Nucleus accumbens (tissue), 56 donors: ENCODE measurements at regions not wholly inside any gene's neighbourhood (a gene's known extent, or its start where the extent isn't known, plus 50 kb on each side); places are given as distances from the start of the nearest gene placed in this dataset.
"Not testable (repeated sequence)": the region's sequence is repeated elsewhere in the genome, so short reads cannot be mapped to it uniquely, and the experiment has no call there.

Experiments used
- DNase-seq, 56 donors: peaks; one replicate each; lab custom pipeline; 2025; lab: John Stamatoyannopoulos, UW

- no peak for DNase-seq
Measured at GRCh38 chr3:182521339-182521738, 272.0 kb upstream of the ATP11B start.

GRCh38 chr3:182523424-182523823, 269.9 kb upstream of the ATP11B start:
- DNase-seq: not testable (repeated sequence)

GRCh38 chr3:182523836-182524235, 269.5 kb upstream of the ATP11B start:
- no peak for DNase-seq

- no peak for DNase-seq
Measured at GRCh38 chr3:182524711-182525401, 268.4 kb upstream of the ATP11B start.

GRCh38 chr3:182525766-182526374, 267.4 kb upstream of the ATP11B start:
- no peak for DNase-seq

GRCh38 chr3:182527745-182528144, 265.6 kb upstream of the ATP11B start:
- no peak for DNase-seq

- DNase-seq: no peak
Measured at GRCh38 chr3:182530316-182530715, 263.0 kb upstream of the ATP11B start.

GRCh38 chr3:182533394-182533793, 259.9 kb upstream of the ATP11B start:
- peak in 3 of 56 donors; percentile 3 to 27 (median 17) for DNase-seq

GRCh38 chr3:182544542-182544941, 248.8 kb upstream of the ATP11B start:
- no peak for DNase-seq

GRCh38 chr3:182562274-182562673, 231.0 kb upstream of the ATP11B start:
- no peak for DNase-seq

GRCh38 chr3:182565916-182566796, 227.1 kb upstream of the ATP11B start:
- DNase-seq: peak in 8 of 56 donors; percentile 0 to 19 (median 13)

GRCh38 chr3:182567700-182568099, 225.6 kb upstream of the ATP11B start:
- DNase-seq: peak in 24 of 56 donors; percentile 0 to 57 (median 19)

- DNase-seq: no peak
Measured at GRCh38 chr3:182568261-182568660, 225.0 kb upstream of the ATP11B start.

- peak in 3 of 56 donors; percentile 0 to 2 (median 1) for DNase-seq
Measured at GRCh38 chr3:182568876-182569275, 224.4 kb upstream of the ATP11B start.

- DNase-seq: no peak
Measured at GRCh38 chr3:182570946-182571594, 222.2 kb upstream of the ATP11B start.

- DNase-seq: no peak
Measured at GRCh38 chr3:182575941-182576340, 217.4 kb upstream of the ATP11B start.

GRCh38 chr3:182583545-182583944, 209.8 kb upstream of the ATP11B start:
- no peak for DNase-seq

GRCh38 chr3:182585532-182586150, 207.7 kb upstream of the ATP11B start:
- DNase-seq: no peak

GRCh38 chr3:182592747-182593146, 200.6 kb upstream of the ATP11B start:
- DNase-seq: no peak

- DNase-seq: no peak
Measured at GRCh38 chr3:182596676-182597410, 196.5 kb upstream of the ATP11B start.
